ENCODE measurements at regions not wholly inside any gene's neighbourhood (a gene's known extent, or its start where the extent isn't known, plus 50 kb on each side); places are given as distances from the start of the nearest gene placed in this dataset.

GRCh38 chr21:7952648-7953047 is 2568.7 kb upstream of the TPTE start:
- no peak for TF ChIP-seq CTCF (optimal IDR thresholded peaks at IDR 0.05 in 1 of 3, IDR thresholded peaks at IDR 0.05 in 1 of 3, conservative IDR thresholded peaks at IDR 0.05 in 1 of 3; ENCODE audit: extremely low read depth in 1 of 3, insufficient read depth in 2 of 3, low read length in 3 of 3)
- no peak for TF ChIP-seq EZH2 (IDR thresholded peaks at IDR 0.05; ENCODE audit: low read length)

All from keratinocyte (primary cell).